Upper lobe of right lung (tissue), 1 donor: ENCODE measurements at regions not wholly inside any gene's neighbourhood (a gene's known extent, or its start where the extent isn't known, plus 50 kb on each side); places are given as distances from the start of the nearest gene placed in this dataset.
A peak's percentile ranks its signal among the peaks of the same experiment; 100 is the strongest.
"Not testable (repeated sequence)": the region's sequence is repeated elsewhere in the genome, so short reads cannot be mapped to it uniquely, and the experiment has no call there.

Source experiments
- ATAC-seq: fragments of 200-7000 bp; cut with Tn5 transposase; one replicate; pipeline ENCODE4 v1.9.1; 2020; ENCODE audit warnings: mild to moderate bottlenecking, moderate library complexity
- DNase-seq: peaks from one replicate; pipeline ENCODE4 v3.0.0-alpha.2; 2020
- H3K27ac ChIP-seq: fragments of 200-600 bp; one replicate; pipeline ENCODE4 v1.8.0; 2022
- H3K27me3 ChIP-seq: fragments of 200-600 bp; one replicate; pipeline ENCODE4 v1.8.0; 2022; ENCODE audit warnings: mild to moderate bottlenecking
- H3K36me3 ChIP-seq: fragments of 200-600 bp; one replicate; pipeline ENCODE4 v1.8.0; 2022
- H3K4me1 ChIP-seq: fragments of 200-600 bp; one replicate; pipeline ENCODE4 v1.8.0; 2022
- H3K4me3 ChIP-seq: fragments of 200-600 bp; one replicate; pipeline ENCODE4 v1.8.0; 2022; ENCODE audit warnings: mild to moderate bottlenecking
- H3K9me3 ChIP-seq: fragments of 200-600 bp; one replicate; pipeline ENCODE4 v1.8.0; 2022
- intact Hi-C: fragments of 100-400 bp; cut with DNase I; formaldehyde crosslinking; loops from one replicate; pipeline ENCODE4 v1.11.0; 2022
- TF ChIP-seq, protein P1 (sequence below): fragments of 200-600 bp; IDR thresholded peaks from one replicate; pipeline ENCODE4 v1.8.0; 2022; ENCODE audit warnings: antibody characterized with exemption
- donor health status: DM: no; HTN: yes; CAD: no; lungs with severe emphysema.

DNA sequence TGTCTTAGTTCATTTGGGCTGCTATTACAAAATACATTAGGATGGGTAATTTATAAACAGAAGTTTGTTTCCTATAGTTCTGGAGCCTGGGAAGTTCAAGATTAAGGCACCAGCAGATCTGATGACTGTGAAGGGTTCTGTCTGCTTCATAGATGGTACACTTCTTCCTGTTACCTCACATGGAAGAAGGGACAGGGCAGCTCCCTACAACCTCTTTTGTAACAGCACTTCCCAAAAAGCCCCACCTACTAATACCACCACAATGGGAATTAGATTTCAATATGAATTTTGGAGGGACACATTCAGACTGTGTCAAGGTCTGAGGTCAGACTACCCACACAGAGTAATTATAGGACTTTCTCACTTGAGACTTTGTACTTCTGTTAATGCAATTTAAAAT is 260.3 kb downstream of the ARHGAP12 start:
- ATAC-seq: peak; percentile 33
- Histone ChIP-seq H3K36me3 (no peaks in the 10 kb centered on the region), H3K9me3 (no peaks in the 10 kb centered on the region), H3K4me1 (no peaks in the 10 kb centered on the region), H3K27me3 (no peaks in the 10 kb centered on the region), H3K27ac (no peak overlapping the region), H3K4me3 (no peak overlapping the region)
- TF ChIP-seq, protein P1, sequence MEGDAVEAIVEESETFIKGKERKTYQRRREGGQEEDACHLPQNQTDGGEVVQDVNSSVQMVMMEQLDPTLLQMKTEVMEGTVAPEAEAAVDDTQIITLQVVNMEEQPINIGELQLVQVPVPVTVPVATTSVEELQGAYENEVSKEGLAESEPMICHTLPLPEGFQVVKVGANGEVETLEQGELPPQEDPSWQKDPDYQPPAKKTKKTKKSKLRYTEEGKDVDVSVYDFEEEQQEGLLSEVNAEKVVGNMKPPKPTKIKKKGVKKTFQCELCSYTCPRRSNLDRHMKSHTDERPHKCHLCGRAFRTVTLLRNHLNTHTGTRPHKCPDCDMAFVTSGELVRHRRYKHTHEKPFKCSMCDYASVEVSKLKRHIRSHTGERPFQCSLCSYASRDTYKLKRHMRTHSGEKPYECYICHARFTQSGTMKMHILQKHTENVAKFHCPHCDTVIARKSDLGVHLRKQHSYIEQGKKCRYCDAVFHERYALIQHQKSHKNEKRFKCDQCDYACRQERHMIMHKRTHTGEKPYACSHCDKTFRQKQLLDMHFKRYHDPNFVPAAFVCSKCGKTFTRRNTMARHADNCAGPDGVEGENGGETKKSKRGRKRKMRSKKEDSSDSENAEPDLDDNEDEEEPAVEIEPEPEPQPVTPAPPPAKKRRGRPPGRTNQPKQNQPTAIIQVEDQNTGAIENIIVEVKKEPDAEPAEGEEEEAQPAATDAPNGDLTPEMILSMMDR: no peak
- DNase-seq: no peak
- intact Hi-C loops: no loop called here

DNA sequence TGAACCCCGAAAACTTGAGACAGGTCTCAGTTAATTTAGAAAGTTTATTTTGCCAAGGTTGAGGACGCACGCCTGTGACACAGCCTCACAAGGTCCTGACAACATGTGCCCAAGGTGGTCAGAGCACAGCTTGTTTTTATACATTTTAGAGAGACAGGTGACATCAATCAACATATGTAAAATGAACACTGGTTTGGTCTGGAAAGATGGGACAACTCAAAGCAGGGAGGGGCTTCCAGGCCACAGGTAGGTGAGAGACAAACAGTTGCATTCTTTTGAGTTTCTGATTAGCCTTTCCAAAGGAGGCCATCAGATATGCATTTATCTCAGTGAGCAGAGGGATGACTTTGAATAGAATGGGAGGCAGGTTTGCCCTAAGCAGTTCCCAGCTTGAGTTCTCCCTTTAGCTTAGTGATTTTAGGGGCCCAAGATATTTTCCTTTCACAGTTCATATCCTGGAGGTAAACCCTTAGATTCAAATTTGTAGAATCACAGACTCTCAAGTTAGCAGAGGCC is 262.8 kb downstream of the ARHGAP12 start:
- H3K9me3 ChIP-seq, H3K4me1 ChIP-seq, DNase-seq, H3K27ac ChIP-seq, H3K36me3 ChIP-seq, H3K4me3 ChIP-seq, intact Hi-C loops, H3K27me3 ChIP-seq, ATAC-seq: not testable (repeated sequence)

DNA sequence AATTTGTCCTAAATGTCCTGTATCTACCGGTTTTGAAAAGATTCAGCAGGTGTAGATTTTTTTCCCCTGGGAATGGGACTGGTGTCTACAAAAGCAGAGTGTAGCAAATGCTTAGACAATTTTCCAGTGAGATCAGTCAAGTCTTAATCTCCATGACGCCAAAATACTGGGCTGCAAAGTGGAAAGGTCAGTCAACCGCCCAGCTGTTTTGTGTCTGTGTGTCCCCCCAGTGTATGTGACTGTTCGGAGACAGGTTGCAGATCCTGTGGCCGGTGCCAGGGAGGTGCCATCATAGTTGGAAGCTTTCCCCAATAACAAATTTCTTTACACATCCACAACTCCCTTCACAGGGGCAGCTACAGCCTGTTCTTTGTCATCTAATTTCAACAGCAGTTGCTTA is 263.8 kb downstream of the ARHGAP12 start:
- intact Hi-C loops: no loop called here
- Histone ChIP-seq H3K4me3 (no peak overlapping the region), H3K36me3 (no peaks in the 10 kb centered on the region), H3K27me3 (no peaks in the 10 kb centered on the region), H3K27ac (no peak overlapping the region), H3K4me1 (no peaks in the 10 kb centered on the region), H3K9me3 (no peaks in the 10 kb centered on the region)
- DNase-seq (no peak), ATAC-seq (no peak)
- TF ChIP-seq, protein P1: no peak

DNA sequence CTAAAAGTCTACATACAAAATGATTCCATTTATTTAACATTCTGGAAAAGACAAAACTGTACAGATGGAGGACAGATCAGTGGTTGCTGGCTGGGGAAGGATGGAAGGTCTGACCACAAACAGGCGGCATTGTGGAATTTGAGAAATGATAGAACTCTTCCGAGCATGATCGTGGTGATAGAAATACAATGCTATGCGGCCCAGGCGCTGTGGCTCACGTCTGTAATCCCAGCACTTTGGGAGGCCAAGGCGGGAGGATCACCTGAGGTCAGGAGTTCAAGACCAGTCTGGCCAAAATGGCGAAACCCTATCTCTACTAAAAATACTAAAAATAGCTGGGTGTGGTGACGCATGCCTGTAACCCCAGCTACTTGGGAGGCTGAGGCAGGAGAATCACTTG is 264.6 kb downstream of the ARHGAP12 start:
- DNase-seq, ATAC-seq, H3K27ac ChIP-seq, H3K36me3 ChIP-seq, H3K4me3 ChIP-seq, H3K4me1 ChIP-seq, intact Hi-C loops, H3K27me3 ChIP-seq, H3K9me3 ChIP-seq: not testable (repeated sequence)

DNA sequence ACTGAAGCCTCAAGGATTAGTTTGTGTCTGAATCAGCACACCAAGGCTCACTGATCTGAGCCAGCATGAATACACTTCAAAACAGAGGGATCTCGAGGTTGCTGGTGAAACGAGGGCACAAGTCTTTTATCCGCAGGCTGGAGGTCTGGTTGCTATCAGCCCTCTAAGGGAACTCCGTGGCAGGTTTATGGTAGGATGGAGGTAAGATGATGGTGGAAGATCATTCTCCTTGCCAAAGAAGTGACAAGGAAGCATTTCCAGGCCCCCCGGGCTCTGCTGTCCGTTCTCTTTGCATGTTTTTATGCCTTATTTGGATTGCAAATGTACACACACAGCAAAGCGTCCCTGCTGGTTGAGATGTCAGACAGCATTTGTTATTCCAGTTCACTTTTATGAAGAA is 268.3 kb downstream of the ARHGAP12 start:
- DNase-seq (no peak), ATAC-seq (no peak)

DNA sequence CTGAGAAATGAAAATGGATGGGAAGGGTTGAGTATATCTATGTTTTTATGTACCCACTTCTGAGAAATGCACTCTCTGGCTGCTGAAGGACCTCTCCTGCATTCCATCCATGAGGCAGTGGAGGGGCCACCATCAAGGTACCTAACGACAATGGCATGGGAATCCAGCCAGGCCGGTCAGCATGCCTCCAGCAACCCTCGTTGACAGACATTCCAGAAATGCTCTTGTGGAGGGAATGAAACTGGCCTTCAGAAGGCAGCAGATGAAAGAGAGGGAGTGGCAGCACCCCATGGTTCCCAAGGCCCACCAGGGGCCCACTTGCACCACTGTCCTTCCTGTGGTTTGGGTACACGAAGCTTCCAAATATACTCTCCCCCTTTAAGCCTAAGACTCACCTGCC is 269.0 kb downstream of the ARHGAP12 start:
- Histone ChIP-seq H3K36me3 (no peaks in the 10 kb centered on the region), H3K4me1 (no peaks in the 10 kb centered on the region), H3K9me3 (no peaks in the 10 kb centered on the region), H3K27ac (no peak overlapping the region), H3K4me3 (no peak overlapping the region), H3K27me3 (no peaks in the 10 kb centered on the region)
- TF ChIP-seq, protein P1: no peak
- intact Hi-C loops: no loop called here
- ATAC-seq (no peak), DNase-seq (no peak)

More for the DNA sequence above, 268.3 kb downstream of the ARHGAP12 start:
- Histone ChIP-seq H3K27ac (no peak overlapping the region), H3K4me3 (no peak overlapping the region), H3K4me1 (no peaks in the 10 kb centered on the region), H3K36me3 (no peaks in the 10 kb centered on the region), H3K9me3 (no peaks in the 10 kb centered on the region), H3K27me3 (no peaks in the 10 kb centered on the region)
- TF ChIP-seq, protein P1: no peak
- intact Hi-C loops: no loop called here

DNA sequence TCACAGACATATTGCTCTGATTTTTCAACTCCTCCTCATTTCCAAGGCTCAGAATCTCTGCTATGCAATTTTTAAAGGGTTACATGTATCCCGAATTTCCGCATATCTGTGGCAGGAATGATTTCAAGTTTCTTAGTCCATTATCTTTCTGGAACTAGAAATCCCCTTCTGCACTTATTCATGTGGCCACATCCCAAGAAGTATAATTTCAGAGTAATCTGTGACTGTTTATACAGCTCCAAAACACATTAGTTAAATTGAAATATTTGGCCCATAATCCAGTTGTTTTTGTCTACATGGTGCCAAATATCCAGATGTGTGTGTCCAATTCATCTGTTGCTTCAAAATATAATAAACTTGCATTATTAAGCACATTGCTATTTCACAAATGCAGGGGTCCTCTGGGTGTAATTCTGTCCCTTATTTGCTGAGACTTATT is 271.2 kb downstream of the ARHGAP12 start:
- intact Hi-C loops: no loop called here
- TF ChIP-seq, protein P1: no peak
- Histone ChIP-seq H3K27me3 (no peaks in the 10 kb centered on the region), H3K4me1 (no peaks in the 10 kb centered on the region), H3K4me3 (no peak overlapping the region), H3K9me3 (no peaks in the 10 kb centered on the region), H3K27ac (no peak overlapping the region), H3K36me3 (no peaks in the 10 kb centered on the region)
- ATAC-seq (no peak), DNase-seq (no peak)
